OCI-LY7 (cell line): ENCODE measurements at regions not wholly inside any gene's neighbourhood (a gene's known extent, or its start where the extent isn't known, plus 50 kb on each side); places are given as distances from the start of the nearest gene placed in this dataset.

Experiments used
- CTCF ChIP-seq: fragments of 200-600 bp; sonication (generic); conservative IDR thresholded peaks from 2 replicates; pipeline ENCODE4 v1.5.1; 2014; ENCODE audit warnings: mild to moderate bottlenecking, antibody characterized with exemption, low read length, moderate library complexity, mixed read lengths
- EZH2phosphoT487 ChIP-seq: fragments of 200-600 bp; sonication (generic); IDR thresholded peaks from 2 replicates; pipeline ENCODE4 v1.6.1; 2018; ENCODE audit warnings: low read depth, borderline replicate concordance, mild to moderate bottlenecking, mixed run types, antibody characterized with exemption, low read length, moderate library complexity, mixed read lengths

- TF ChIP-seq CTCF (no peak), EZH2phosphoT487 (no peak)
Observed at GRCh38 chr6:89028774-89029173, 51.8 kb upstream of the PNRC1 start.
